COLO668 (cell line): ENCODE measurements at regions not wholly inside any gene's neighbourhood (a gene's known extent, or its start where the extent isn't known, plus 50 kb on each side); places are given as distances from the start of the nearest gene placed in this dataset.

ENCODE experiments used
- DNase-seq: peaks from one replicate; lab custom pipeline; 2025; ENCODE audit not compliant: unreplicated experiment; lab: John Stamatoyannopoulos, UW

DNA sequence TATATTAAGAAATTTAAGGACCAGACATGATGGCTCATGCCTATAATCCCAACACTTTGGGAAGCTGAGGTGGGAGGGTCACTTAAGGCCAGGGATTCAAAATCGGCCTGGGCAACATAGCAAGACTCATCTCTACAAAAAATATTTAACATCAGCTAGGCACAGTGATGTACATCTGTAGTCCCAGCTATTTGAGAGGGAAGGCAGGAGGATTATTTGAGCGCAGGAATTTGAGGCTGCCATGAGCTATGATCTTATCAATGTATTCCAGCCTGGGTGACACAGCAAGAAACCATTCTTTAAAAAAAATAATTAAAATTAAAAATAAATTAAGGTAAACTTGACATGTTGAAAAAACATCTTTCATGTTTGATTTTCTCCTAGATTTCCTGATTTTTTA is 564.2 kb downstream of the MBD2 start:
- DNase-seq = no peak

DNA sequence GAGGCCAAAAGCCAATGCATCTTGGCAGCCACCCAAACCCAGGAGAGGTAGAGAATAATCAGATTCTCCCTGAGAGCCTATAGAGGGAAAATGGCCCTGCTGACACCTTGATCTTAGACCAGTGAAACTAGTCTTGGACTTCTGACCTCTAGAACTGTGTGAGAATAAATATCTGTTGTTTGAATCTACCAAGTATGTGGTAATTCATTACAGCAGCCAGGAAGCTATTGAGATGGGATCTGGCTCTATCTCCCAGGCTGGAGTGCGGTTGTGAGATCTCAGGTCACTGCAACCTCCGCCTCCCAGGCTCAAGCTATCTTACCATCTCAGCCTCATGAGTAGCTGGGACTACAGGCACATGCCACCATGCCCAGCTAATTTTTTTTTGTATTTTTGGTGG is 567.2 kb downstream of the MBD2 start:
- no peak for DNase-seq

- no peak for DNase-seq
These were observed 574.8 kb downstream of the MBD2 start for GRCh38 chr18:53649621-53650020.

- DNase-seq = no peak
These were observed 579.5 kb downstream of the MBD2 start for GRCh38 chr18:53644799-53645471.

GRCh38 chr18:53639687-53640086 is 584.8 kb downstream of the MBD2 start:
- DNase-seq = no peak

- DNase-seq = no peak
These were observed 595.1 kb downstream of the MBD2 start for GRCh38 chr18:53629337-53629736.

GRCh38 chr18:53625997-53626599 is 598.4 kb downstream of the MBD2 start:
- no peak for DNase-seq

- no peak for DNase-seq
These were observed 613.5 kb downstream of the MBD2 start for GRCh38 chr18:53610957-53611356.

- DNase-seq = no peak
These were observed 617.7 kb downstream of the MBD2 start for GRCh38 chr18:53606792-53607191.

DNA sequence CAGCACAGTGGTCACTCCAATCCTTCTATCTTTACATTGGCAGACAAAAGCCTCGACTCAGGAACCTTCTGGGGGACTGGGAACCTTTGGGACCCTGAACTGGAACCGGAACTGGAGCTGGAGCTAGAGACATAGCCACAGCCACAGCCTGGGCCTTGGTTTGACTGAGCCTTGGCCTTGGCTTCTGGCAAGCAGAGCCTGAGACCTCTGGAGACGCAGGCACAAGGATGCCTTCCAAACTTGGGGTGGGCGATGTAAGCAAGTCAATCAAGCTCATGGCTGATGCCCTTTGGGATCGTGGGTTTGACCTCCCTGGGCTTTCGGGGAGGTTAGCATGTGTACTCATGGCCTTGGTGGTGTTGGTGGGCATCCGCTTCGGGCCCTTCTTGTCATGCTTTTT is 619.3 kb downstream of the MBD2 start:
- no peak for DNase-seq

- no peak for DNase-seq
These were observed 621.2 kb downstream of the MBD2 start for GRCh38 chr18:53603276-53603675.

DNA sequence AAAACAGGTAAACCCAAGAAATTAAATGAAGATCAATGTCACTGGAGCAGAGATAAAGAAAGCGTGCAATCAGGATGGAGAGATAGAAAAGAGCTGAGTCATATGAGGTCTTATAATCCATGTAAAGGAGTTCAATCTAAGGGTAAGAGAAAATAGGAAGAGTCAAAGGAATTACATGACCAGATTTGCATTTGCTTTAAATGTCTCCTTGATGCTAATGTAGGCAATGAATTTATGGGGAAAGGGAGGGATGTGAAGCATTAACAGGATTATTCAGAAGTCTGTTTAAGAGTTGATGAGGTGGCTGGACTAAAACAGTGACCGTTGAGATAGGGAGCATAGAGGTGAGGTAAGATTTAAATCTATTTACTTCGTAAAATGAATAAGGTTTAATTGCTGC is 623.1 kb downstream of the MBD2 start:
- DNase-seq = no peak

GRCh38 chr18:53586923-53587322 is 637.5 kb downstream of the MBD2 start:
- DNase-seq = no peak
